Tibial nerve (tissue), 4 donors: ENCODE measurements at regions not wholly inside any gene's neighbourhood (a gene's known extent, or its start where the extent isn't known, plus 50 kb on each side); places are given as distances from the start of the nearest gene placed in this dataset.

Experiments used
- EP300 ChIP-seq, 2 donors: sonication (generic); formaldehyde crosslinking; IDR thresholded peaks; one replicate each; pipeline ENCODE4 v1.6.1; 2017; ENCODE audit warnings: antibody characterized with exemption in 2 of 2, mild to moderate bottlenecking in 1 of 2
- POLR2A ChIP-seq, 2 donors: fragments of 450-650 bp; IDR thresholded peaks; one replicate each; pipeline ENCODE4 v1.6.1; 2017; ENCODE audit warnings: antibody characterized with exemption in 2 of 2, mild to moderate bottlenecking in 2 of 2, moderate library complexity in 2 of 2
- TF ChIP-seq, protein P1 (sequence below), 5 experiments: fragments of 200-600 bp in 3 of 5; fragments of 450-650 bp in 2 of 5; sonication (generic) in 3 of 5; IDR thresholded peaks; one replicate each; pipeline ENCODE4 v1.5.1; 2016 to 2019; ENCODE audit warnings: antibody characterized with exemption in 5 of 5, mild to moderate bottlenecking in 3 of 5, moderate library complexity in 2 of 5

DNA sequence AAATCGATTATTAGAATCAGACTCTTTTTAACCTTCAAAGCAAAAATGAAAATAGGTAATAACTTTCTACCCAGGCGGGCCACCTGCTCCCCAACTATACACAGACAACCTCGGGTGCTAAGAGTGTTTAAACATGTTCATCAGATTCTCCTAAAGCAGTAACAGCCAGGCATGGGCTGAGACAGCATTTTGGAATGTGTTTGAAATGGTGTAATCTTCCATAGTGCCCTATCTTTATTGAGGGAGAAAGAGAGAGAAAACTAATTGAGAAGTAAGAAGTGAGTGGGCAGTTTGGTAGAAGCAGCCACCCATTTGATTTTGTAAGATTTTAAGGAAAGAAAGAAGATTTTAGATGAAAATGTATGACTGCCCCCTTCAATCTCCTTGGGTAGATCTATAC, 196.1 kb upstream of the CTAGE1 start:
- TF ChIP-seq, protein P1, sequence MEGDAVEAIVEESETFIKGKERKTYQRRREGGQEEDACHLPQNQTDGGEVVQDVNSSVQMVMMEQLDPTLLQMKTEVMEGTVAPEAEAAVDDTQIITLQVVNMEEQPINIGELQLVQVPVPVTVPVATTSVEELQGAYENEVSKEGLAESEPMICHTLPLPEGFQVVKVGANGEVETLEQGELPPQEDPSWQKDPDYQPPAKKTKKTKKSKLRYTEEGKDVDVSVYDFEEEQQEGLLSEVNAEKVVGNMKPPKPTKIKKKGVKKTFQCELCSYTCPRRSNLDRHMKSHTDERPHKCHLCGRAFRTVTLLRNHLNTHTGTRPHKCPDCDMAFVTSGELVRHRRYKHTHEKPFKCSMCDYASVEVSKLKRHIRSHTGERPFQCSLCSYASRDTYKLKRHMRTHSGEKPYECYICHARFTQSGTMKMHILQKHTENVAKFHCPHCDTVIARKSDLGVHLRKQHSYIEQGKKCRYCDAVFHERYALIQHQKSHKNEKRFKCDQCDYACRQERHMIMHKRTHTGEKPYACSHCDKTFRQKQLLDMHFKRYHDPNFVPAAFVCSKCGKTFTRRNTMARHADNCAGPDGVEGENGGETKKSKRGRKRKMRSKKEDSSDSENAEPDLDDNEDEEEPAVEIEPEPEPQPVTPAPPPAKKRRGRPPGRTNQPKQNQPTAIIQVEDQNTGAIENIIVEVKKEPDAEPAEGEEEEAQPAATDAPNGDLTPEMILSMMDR (IDR thresholded peaks at IDR 0.05) = no peak
- TF ChIP-seq EP300 (IDR thresholded peaks at IDR 0.05) (no peak), POLR2A (IDR thresholded peaks at IDR 0.05) (no peak)
